Choroid plexus epithelial cell (primary cell): ENCODE measurements at regions not wholly inside any gene's neighbourhood (a gene's known extent, or its start where the extent isn't known, plus 50 kb on each side); places are given as distances from the start of the nearest gene placed in this dataset.
A peak's percentile ranks its signal among the peaks of the same experiment; 100 is the strongest.
"Not testable (repeated sequence)": the region's sequence is repeated elsewhere in the genome, so short reads cannot be mapped to it uniquely, and the experiment has no call there.

Experiments
- DNase-seq: peaks from one replicate; pipeline ENCODE4 v3.0.0-alpha.2; 2010; ENCODE audit warnings: low read depth
- H3K4me3 ChIP-seq: 2 replicates; pipeline ENCODE4 v1.5.1; 2011; ENCODE audit warnings: low read depth, mild to moderate bottlenecking, control low read depth, low read length, moderate library complexity
- TF ChIP-seq, protein P1 (sequence below): conservative IDR thresholded peaks from 2 replicates; pipeline ENCODE4 v1.5.1; 2011; ENCODE audit warnings: low read depth, mild to moderate bottlenecking, control low read depth, inconsistent platforms, low read length, moderate library complexity

GRCh38 chr1:242806324-242806723 is 281.8 kb upstream of the PLD5 start:
- TF ChIP-seq, protein P1, sequence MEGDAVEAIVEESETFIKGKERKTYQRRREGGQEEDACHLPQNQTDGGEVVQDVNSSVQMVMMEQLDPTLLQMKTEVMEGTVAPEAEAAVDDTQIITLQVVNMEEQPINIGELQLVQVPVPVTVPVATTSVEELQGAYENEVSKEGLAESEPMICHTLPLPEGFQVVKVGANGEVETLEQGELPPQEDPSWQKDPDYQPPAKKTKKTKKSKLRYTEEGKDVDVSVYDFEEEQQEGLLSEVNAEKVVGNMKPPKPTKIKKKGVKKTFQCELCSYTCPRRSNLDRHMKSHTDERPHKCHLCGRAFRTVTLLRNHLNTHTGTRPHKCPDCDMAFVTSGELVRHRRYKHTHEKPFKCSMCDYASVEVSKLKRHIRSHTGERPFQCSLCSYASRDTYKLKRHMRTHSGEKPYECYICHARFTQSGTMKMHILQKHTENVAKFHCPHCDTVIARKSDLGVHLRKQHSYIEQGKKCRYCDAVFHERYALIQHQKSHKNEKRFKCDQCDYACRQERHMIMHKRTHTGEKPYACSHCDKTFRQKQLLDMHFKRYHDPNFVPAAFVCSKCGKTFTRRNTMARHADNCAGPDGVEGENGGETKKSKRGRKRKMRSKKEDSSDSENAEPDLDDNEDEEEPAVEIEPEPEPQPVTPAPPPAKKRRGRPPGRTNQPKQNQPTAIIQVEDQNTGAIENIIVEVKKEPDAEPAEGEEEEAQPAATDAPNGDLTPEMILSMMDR = no peak
- no peak overlapping the region for H3K4me3 ChIP-seq
- no peak for DNase-seq

DNA sequence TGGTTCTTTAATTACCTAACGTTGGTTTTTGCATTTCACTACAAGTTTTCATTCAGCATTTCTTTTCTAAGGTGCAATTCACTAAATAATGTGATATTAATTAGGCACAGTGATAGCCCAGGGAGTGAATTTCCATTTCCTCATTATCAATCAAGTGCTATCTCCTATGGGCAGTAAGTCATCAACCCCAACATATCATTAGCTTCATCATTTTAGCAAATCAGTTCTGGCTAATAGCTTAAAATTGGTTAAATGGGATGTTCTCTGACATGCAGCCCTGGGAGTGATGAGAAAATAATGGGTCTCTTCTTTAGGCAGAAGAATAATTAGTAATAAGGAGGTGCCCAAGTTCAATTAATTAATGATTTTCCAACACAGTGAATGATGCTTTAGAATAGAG is 280.9 kb upstream of the PLD5 start:
- not testable (repeated sequence) for H3K4me3 ChIP-seq, DNase-seq

GRCh38 chr1:242802973-242803372 is 278.5 kb upstream of the PLD5 start:
- TF ChIP-seq, protein P1 = no peak
- H3K4me3 ChIP-seq = no peak overlapping the region
- DNase-seq = no peak

DNA sequence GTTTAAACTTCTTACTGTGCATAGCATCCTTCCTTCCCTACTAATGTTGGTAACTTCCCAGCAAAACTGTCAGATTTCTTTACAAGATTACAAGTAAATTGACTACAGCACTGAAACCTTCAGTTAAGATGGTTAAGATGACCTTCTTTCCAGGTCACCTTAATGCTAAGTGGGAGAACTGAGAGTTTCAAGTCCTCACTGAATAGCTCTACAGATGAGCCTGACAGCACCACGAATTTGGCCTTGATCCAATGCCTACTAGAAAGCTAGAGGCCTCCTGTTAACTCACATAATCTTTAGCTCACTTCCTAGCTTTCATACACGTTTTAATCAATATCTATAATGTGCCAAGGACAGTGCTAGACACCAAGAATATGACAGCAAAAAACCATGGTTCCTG is 276.0 kb upstream of the PLD5 start:
- TF ChIP-seq, protein P1 = no peak
- no peak for DNase-seq

GRCh38 chr1:242797856-242798255 is 273.4 kb upstream of the PLD5 start:
- DNase-seq = no peak
- H3K4me3 ChIP-seq = no peak overlapping the region
- TF ChIP-seq, protein P1 = no peak

More for the DNA sequence above, 276.0 kb upstream of the PLD5 start:
- H3K4me3 ChIP-seq = no peak overlapping the region

GRCh38 chr1:242788771-242789170 is 264.3 kb upstream of the PLD5 start:
- TF ChIP-seq, protein P1 = no peak
- no peak for DNase-seq
- no peak overlapping the region for H3K4me3 ChIP-seq

- no peak overlapping the region for H3K4me3 ChIP-seq
- TF ChIP-seq, protein P1 = no peak
- no peak for DNase-seq
These were observed 263.5 kb upstream of the PLD5 start for GRCh38 chr1:242787968-242788367.

GRCh38 chr1:242784807-242785206 is 260.3 kb upstream of the PLD5 start:
- TF ChIP-seq, protein P1 = no peak
- DNase-seq = peak; percentile 1
- H3K4me3 ChIP-seq = no peak overlapping the region
